Ectodermal cell (in vitro differentiated cells): ENCODE measurements at regions not wholly inside any gene's neighbourhood (a gene's known extent, or its start where the extent isn't known, plus 50 kb on each side); places are given as distances from the start of the nearest gene placed in this dataset.

Source experiments
- H3K27ac ChIP-seq: 2 replicates; pipeline ENCODE4 v1.7.0; 2013; ENCODE audit warnings: mild to moderate bottlenecking, low read depth, low read length; ENCODE audit not compliant: insufficient read depth, poor library complexity, severe bottlenecking
- H3K27me3 ChIP-seq: 2 replicates; pipeline ENCODE4 v1.7.0; 2013; ENCODE audit warnings: mild to moderate bottlenecking, low read length; ENCODE audit not compliant: insufficient read depth, control insufficient read depth, poor library complexity, severe bottlenecking
- H3K36me3 ChIP-seq: one replicate; pipeline ENCODE4 v1.7.0; 2013; ENCODE audit warnings: low read length; ENCODE audit not compliant: control insufficient read depth, insufficient read depth
- H3K4me1 ChIP-seq: one replicate; pipeline ENCODE4 v1.7.0; 2013; ENCODE audit warnings: low read length; ENCODE audit not compliant: control insufficient read depth, insufficient read depth
- H3K4me3 ChIP-seq: 2 replicates; pipeline ENCODE4 v1.7.0; 2013; ENCODE audit warnings: low read depth, low read length, control low read depth; ENCODE audit not compliant: insufficient read depth
- H3K9me3 ChIP-seq: 2 replicates; pipeline ENCODE4 v1.7.0; 2013; ENCODE audit warnings: mild to moderate bottlenecking, low read length, moderate library complexity; ENCODE audit not compliant: control insufficient read depth
- WGBS, 2 experiments: methylation state at CpG; one replicate each; pipeline ENCODE4 v1.1.7; 2013; ENCODE audit warnings: missing lambda C conversion rate in 2 of 2; 5-methylcytosine and 5-hydroxymethylcytosine counted together

GRCh38 chr10:129134371-129134770 lies 332.7 kb upstream of the MGMT start:
- WGBS, 2 experiments: 89 to 93% methylated on average over 10 to 11 of the region's 11 CpGs
- Histone ChIP-seq H3K27me3 (no peaks in the 10 kb centered on the region), H3K4me3 (no peak overlapping the region), H3K36me3 (no peaks in the 10 kb centered on the region), H3K27ac (no peak overlapping the region), H3K9me3 (no peaks in the 10 kb centered on the region), H3K4me1 (no peaks in the 10 kb centered on the region)

DNA sequence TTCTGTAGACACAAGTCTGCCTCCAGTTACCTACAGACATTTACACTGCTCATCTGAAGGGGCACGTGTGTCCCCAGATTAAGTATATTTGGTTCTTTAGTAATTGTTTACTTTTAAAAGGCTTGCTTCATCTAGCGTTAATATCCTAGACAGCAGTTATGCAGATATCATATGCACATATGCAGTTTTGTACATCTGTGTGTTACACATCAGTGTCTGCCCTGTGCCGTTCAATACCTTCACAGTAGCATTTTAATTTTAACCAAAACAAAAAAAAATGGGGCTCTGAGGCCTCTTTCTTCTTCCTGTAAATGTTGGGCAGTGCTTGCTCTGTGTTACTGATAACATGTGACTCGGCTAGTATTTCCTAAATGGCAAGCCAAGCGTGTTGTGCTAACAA lies 331.4 kb upstream of the MGMT start:
- 91 to 93% methylated on average over 4 to 5 of the region's 5 CpGs for WGBS, 2 experiments
- Histone ChIP-seq H3K4me3 (no peak overlapping the region), H3K9me3 (no peaks in the 10 kb centered on the region), H3K27ac (no peak overlapping the region), H3K27me3 (no peaks in the 10 kb centered on the region), H3K36me3 (no peaks in the 10 kb centered on the region), H3K4me1 (no peaks in the 10 kb centered on the region)

- no peak overlapping the region for H3K4me3 ChIP-seq
- H3K27me3 ChIP-seq: no peaks in the 10 kb centered on the region
- 87 to 91% methylated on average over 9 of the region's 9 CpGs for WGBS, 2 experiments
- H3K36me3 ChIP-seq: no peaks in the 10 kb centered on the region
- no peaks in the 10 kb centered on the region for H3K9me3 ChIP-seq
- no peaks in the 10 kb centered on the region for H3K4me1 ChIP-seq
- H3K27ac ChIP-seq: no peak overlapping the region
Observed at GRCh38 chr10:129136074-129136473, 331.0 kb upstream of the MGMT start.

GRCh38 chr10:129136951-129137350 lies 330.1 kb upstream of the MGMT start:
- Histone ChIP-seq H3K4me3 (no peak overlapping the region), H3K4me1 (no peaks in the 10 kb centered on the region), H3K27me3 (no peaks in the 10 kb centered on the region), H3K36me3 (no peaks in the 10 kb centered on the region), H3K27ac (no peak overlapping the region), H3K9me3 (no peaks in the 10 kb centered on the region)
- 96% methylated on average over 19 of the region's 19 CpGs for WGBS, 2 experiments

GRCh38 chr10:129140921-129141885 lies 325.8 kb upstream of the MGMT start:
- Histone ChIP-seq H3K27ac (no peak overlapping the region), H3K36me3 (no peaks in the 10 kb centered on the region), H3K4me3 (no peak overlapping the region), H3K27me3 (no peaks in the 10 kb centered on the region), H3K9me3 (no peaks in the 10 kb centered on the region), H3K4me1 (no peaks in the 10 kb centered on the region)
- 93 to 94% methylated on average over 16 of the region's 18 CpGs for WGBS, 2 experiments

GRCh38 chr10:129151281-129151680 lies 315.8 kb upstream of the MGMT start:
- WGBS, 2 experiments: 89% methylated on average over 1 of the region's 1 CpG; no CpG with 5 or more reads in 1 of the 2 experiments
- H3K27me3 ChIP-seq: no peaks in the 10 kb centered on the region

DNA sequence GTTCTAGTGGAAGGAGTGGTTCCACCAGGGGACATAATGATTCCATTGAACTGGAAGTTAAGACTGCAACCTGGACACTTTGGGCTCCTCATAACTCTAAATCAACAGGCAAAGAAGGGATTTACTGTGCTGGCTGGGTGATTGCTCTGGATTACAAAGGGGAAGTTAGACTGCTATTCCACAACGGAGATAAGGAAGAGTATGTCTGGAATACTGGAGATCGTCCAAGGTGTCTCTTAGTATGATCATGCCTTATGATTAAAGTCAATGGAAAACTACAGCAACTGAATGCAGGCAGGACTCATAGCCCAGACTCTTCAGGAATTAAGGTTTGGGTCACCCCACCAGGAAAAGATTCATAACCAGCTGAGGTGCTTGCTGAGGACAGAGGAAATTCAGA lies 310.6 kb upstream of the MGMT start:
- no peak overlapping the region for H3K27ac ChIP-seq
- no peaks in the 10 kb centered on the region for H3K4me1 ChIP-seq
- H3K9me3 ChIP-seq: no peaks in the 10 kb centered on the region
- H3K4me3 ChIP-seq: no peak overlapping the region
- no peaks in the 10 kb centered on the region for H3K36me3 ChIP-seq
- no peaks in the 10 kb centered on the region for H3K27me3 ChIP-seq
- 87 to 93% methylated on average over 2 of the region's 2 CpGs for WGBS, 2 experiments

More at GRCh38 chr10:129151281-129151680, 315.8 kb upstream of the MGMT start:
- Histone ChIP-seq H3K4me1 (no peaks in the 10 kb centered on the region), H3K36me3 (no peaks in the 10 kb centered on the region), H3K27ac (no peak overlapping the region), H3K9me3 (no peaks in the 10 kb centered on the region), H3K4me3 (no peak overlapping the region)

DNA sequence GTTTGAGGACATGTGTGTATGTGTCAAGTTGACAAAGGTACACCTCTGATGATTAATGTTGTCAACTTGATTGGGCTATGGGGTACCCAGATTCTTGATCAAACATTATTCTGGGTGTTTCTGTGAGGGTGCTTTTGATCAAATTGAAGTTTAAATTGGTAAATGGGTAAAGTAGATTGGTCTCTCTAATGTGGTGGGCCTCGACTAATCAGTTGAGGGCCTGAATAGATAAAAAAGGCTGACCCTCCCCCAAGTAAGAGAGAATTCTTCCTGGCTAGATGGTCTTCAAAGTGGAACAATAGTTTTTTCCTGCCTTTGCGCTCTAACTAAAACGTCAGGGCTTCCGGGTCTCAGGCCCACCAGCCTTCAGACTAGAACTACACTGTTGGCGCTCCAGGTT lies 309.9 kb upstream of the MGMT start:
- H3K4me1 ChIP-seq: no peaks in the 10 kb centered on the region
- H3K27ac ChIP-seq: no peak overlapping the region
- no peak overlapping the region for H3K4me3 ChIP-seq
- H3K27me3 ChIP-seq: no peaks in the 10 kb centered on the region
- WGBS, 2 experiments: 94 to 96% methylated on average over 5 of the region's 5 CpGs
- H3K36me3 ChIP-seq: no peaks in the 10 kb centered on the region
- H3K9me3 ChIP-seq: no peaks in the 10 kb centered on the region

GRCh38 chr10:129161150-129161549 lies 305.9 kb upstream of the MGMT start:
- no peak overlapping the region for H3K27ac ChIP-seq
- no peak overlapping the region for H3K4me3 ChIP-seq
- H3K27me3 ChIP-seq: no peaks in the 10 kb centered on the region
- no peaks in the 10 kb centered on the region for H3K4me1 ChIP-seq
- H3K9me3 ChIP-seq: no peaks in the 10 kb centered on the region
- H3K36me3 ChIP-seq: no peaks in the 10 kb centered on the region
- 25 to 31% methylated on average over 2 of the region's 2 CpGs for WGBS, 2 experiments

- Histone ChIP-seq H3K27ac (no peak overlapping the region), H3K4me1 (no peaks in the 10 kb centered on the region), H3K36me3 (no peaks in the 10 kb centered on the region), H3K9me3 (no peaks in the 10 kb centered on the region), H3K27me3 (no peaks in the 10 kb centered on the region), H3K4me3 (no peak overlapping the region)
- 93 to 94% methylated on average over 7 of the region's 7 CpGs for whole genome bisulfite sequencing, 2 experiments
Observed at GRCh38 chr10:129163531-129163930, 303.5 kb upstream of the MGMT start.
